CD14-positive monocyte (primary cell): ENCODE measurements at regions not wholly inside any gene's neighbourhood (a gene's known extent, or its start where the extent isn't known, plus 50 kb on each side); places are given as distances from the start of the nearest gene placed in this dataset.

Source experiments
- DNase-seq, 3 donors: peaks; one replicate each; pipeline ENCODE4 v3.0.0-alpha.2; 2011 to 2022
- H2AFZ ChIP-seq: 2 replicates; pipeline ENCODE4 v1.6.0; 2012; ENCODE audit warnings: mild to moderate bottlenecking, low read depth, low read length, inconsistent platforms; ENCODE audit not compliant: insufficient read depth, poor library complexity, severe bottlenecking
- H3K27ac ChIP-seq, 2 donors: 1 replicate in 1 of 2; 2 replicates in 1 of 2; pipeline ENCODE4 v1.5.1; 2012 to 2013; ENCODE audit warnings: low read length in 2 of 2, control low read depth in 1 of 2, inconsistent platforms in 1 of 2, low read depth in 1 of 2, mild to moderate bottlenecking in 1 of 2
- H3K27me3 ChIP-seq, 2 donors: one replicate each; pipeline versions ENCODE4 v1.6.0 to v1.6.1; 2011 to 2013; ENCODE audit warnings: low read length in 2 of 2; ENCODE audit not compliant: control insufficient read depth in 2 of 2, insufficient read depth in 2 of 2
- H3K36me3 ChIP-seq, 2 donors: replicated peaks in 1 of 2; 1 replicate in 1 of 2; 2 replicates in 1 of 2; pipeline versions ENCODE4 v1.5.1 to v1.6.1; 2012 to 2013; ENCODE audit warnings: low read length in 2 of 2, control low read depth in 1 of 2, inconsistent platforms in 1 of 2, mild to moderate bottlenecking in 1 of 2; ENCODE audit not compliant: insufficient read depth in 2 of 2, control insufficient read depth in 1 of 2
- H3K4me1 ChIP-seq, 2 donors: 1 replicate in 1 of 2; 2 replicates in 1 of 2; pipeline versions ENCODE4 v1.5.1 to v1.6.1; 2012 to 2013; ENCODE audit warnings: low read length in 2 of 2, control low read depth in 1 of 2, inconsistent platforms in 1 of 2, mild to moderate bottlenecking in 1 of 2, moderate library complexity in 1 of 2; ENCODE audit not compliant: insufficient read depth in 2 of 2, control insufficient read depth in 1 of 2
- H3K4me2 ChIP-seq: replicated peaks from 2 replicates; pipeline ENCODE3; 2012; ENCODE audit warnings: low read length, moderate library complexity, mild to moderate bottlenecking; ENCODE audit not compliant: poor library complexity, severe bottlenecking; ENCODE audit errors: extremely low read depth
- H3K4me3 ChIP-seq, 3 experiments: fragments of 200-600 bp in 1 of 3; sonication (generic) in 1 of 3; replicated peaks in 1 of 3; 1 replicate in 2 of 3; 2 replicates in 1 of 3; pipeline ENCODE4 v1.5.1; 2011 to 2013; ENCODE audit warnings: low read length in 3 of 3, mild to moderate bottlenecking in 3 of 3, control low read depth in 2 of 3, low read depth in 2 of 3, inconsistent platforms in 1 of 3, moderate library complexity in 1 of 3
- H3K79me2 ChIP-seq: 2 replicates; pipeline ENCODE4 v1.6.0; 2012; ENCODE audit warnings: mild to moderate bottlenecking, control low read depth, inconsistent platforms, low read length, moderate library complexity; ENCODE audit not compliant: insufficient read depth
- H3K9ac ChIP-seq: 2 replicates; pipeline ENCODE4 v1.6.0; 2017; ENCODE audit warnings: low read length, mild to moderate bottlenecking; ENCODE audit not compliant: insufficient read depth, poor library complexity, severe bottlenecking
- H3K9me3 ChIP-seq, 2 donors: replicated peaks in 1 of 2; 1 replicate in 1 of 2; 2 replicates in 1 of 2; pipeline versions ENCODE4 v1.5.1 to v1.6.1; 2012 to 2013; ENCODE audit warnings: low read length in 2 of 2, control low read depth in 1 of 2; ENCODE audit not compliant: control insufficient read depth in 1 of 2, insufficient read depth in 1 of 2
- H4K20me1 ChIP-seq: 2 replicates; pipeline ENCODE4 v1.6.0; 2012; ENCODE audit warnings: mild to moderate bottlenecking, low read length, control low read depth, moderate library complexity; ENCODE audit not compliant: insufficient read depth
- H3K27ac Mint-ChIP-seq, 7 donors: one replicate each; pipeline ENCODE4 v1.8.0; 2020; ENCODE audit warnings: mild to moderate bottlenecking in 7 of 7, mixed read lengths in 7 of 7, moderate library complexity in 6 of 7, inconsistent platforms in 2 of 7
- H3K27me3 Mint-ChIP-seq, 3 donors: one replicate each; pipeline ENCODE4 v1.8.0; 2021 to 2022; ENCODE audit warnings: low read depth in 3 of 3, mild to moderate bottlenecking in 3 of 3, mixed read lengths in 3 of 3, moderate library complexity in 3 of 3, inconsistent platforms in 1 of 3
- H3K36me3 Mint-ChIP-seq, 2 donors: one replicate each; pipeline ENCODE4 v1.8.0; 2020; ENCODE audit warnings: mixed read lengths in 2 of 2, inconsistent platforms in 1 of 2, mild to moderate bottlenecking in 1 of 2
- H3K4me1 Mint-ChIP-seq: one replicate; pipeline ENCODE4 v1.8.0; 2020; ENCODE audit warnings: mild to moderate bottlenecking, mixed read lengths
- H3K4me3 Mint-ChIP-seq, 2 donors: one replicate each; pipeline ENCODE4 v1.8.0; 2020; ENCODE audit warnings: mild to moderate bottlenecking in 2 of 2, mixed read lengths in 2 of 2, moderate library complexity in 1 of 2
- H3K9me3 Mint-ChIP-seq, 7 donors: one replicate each; pipeline ENCODE4 v1.8.0; 2020 to 2022; ENCODE audit warnings: mixed read lengths in 7 of 7, mild to moderate bottlenecking in 6 of 7, moderate library complexity in 6 of 7, inconsistent platforms in 2 of 7
- CTCF ChIP-seq: fragments of 200-600 bp; IDR thresholded peaks from one replicate; pipeline ENCODE4 v1.8.0; 2022; ENCODE audit warnings: antibody characterized with exemption, mild to moderate bottlenecking
- WGBS: methylation state at CpG from one replicate; pipeline ENCODE4 v1.1.5; 2013; ENCODE audit warnings: missing lambda C conversion rate; ENCODE audit not compliant: insufficient coverage; 5-methylcytosine and 5-hydroxymethylcytosine counted together
- intact Hi-C, 2 donors: fragments of 100-400 bp; cut with micrococcal nuclease; formaldehyde crosslinking; loops; one replicate each; pipeline versions ENCODE4 v1.15.0 to v1.15.1; 2023

DNA sequence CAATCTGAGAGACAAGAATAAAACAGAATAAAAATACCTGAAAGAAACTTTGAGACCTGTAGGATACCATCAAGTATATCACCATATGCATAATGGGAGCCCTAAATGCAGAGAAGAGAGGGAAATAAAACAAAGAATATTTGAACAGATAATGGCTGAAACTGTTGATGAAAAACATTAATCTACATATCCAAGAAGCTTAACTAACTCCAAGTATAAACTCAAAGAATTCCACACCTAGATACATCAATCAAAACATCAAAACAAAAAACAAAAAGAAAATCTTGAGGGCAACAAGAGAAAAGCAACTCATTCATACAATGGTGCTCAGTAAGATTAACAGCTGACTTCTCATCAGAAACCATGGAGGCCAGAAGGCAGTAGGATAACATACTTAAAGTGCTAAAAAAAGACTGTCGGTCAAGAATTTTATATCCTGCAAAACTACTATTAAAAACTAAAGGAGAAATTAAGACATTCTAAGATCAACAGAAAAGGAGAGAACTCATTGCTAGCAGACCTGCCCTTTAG, 101.6 kb downstream of the FOXD1 start:
- peaks cover under 1 to 12% of the 10 kb centered on the region in 2 donors for H3K4me1 ChIP-seq
- peaks cover 26 to 74% of the 10 kb centered on the region in 2 donors for H3K9me3 ChIP-seq
- peaks cover 2 to 16% (median 3%) of the 10 kb centered on the region in 3 donors for H3K27me3 Mint-ChIP-seq
- peaks cover 0 to 19% of the 10 kb centered on the region in 2 donors for H3K36me3 Mint-ChIP-seq
- peaks cover 4 to 5% of the 10 kb centered on the region in 2 donors for H3K27me3 ChIP-seq
- no peak overlapping the region for H3K27ac ChIP-seq
- H3K79me2 ChIP-seq, result no peaks in the 10 kb centered on the region
- peaks cover 9% of the 10 kb centered on the region for H3K4me1 Mint-ChIP-seq
- no peak overlapping the region for H3K4me2 ChIP-seq
- H3K9me3 Mint-ChIP-seq, result peaks cover 41 to 63% (median 54%) of the 10 kb centered on the region in 7 donors
- no peak overlapping the region for H2AFZ ChIP-seq
- no peak for TF ChIP-seq CTCF
- intact Hi-C loops, result no loop called here
- no CpG with 5 or more reads among the region's 1 CpG for WGBS
- no peak overlapping the region for H3K4me3 Mint-ChIP-seq
- H3K27ac Mint-ChIP-seq, result no peak overlapping the region
- H3K4me3 ChIP-seq, result peak overlapping the region in 1 of 3 experiments; percentile 8
- no peaks in the 10 kb centered on the region for H4K20me1 ChIP-seq
- DNase-seq, result no peak
- no peaks in the 10 kb centered on the region for H3K36me3 ChIP-seq
- H3K9ac ChIP-seq, result no peak overlapping the region

DNA sequence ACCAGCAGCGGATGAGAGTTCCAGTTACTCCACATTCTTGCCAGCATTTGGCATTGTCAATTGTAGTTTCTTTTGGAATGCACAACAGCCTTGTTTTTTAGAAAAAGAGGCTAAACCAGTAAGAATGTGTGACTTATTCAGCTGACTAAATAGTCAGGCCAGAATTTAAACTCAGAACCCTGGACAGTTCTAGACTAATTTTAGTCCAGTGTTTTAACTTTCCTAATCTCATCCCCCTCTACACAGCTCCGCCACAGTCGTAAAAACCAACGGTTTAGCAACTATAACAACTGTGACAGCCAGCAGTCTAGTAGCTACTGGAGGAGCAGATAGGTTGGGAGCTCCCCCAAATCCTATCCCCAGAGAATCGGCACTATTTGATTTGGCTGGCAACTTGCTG, 103.7 kb downstream of the FOXD1 start:
- H3K27me3 ChIP-seq, result peaks cover 4 to 5% of the 10 kb centered on the region in 2 donors
- H3K27me3 Mint-ChIP-seq, result peaks cover 4 to 23% (median 10%) of the 10 kb centered on the region in 3 donors
- H3K4me2 ChIP-seq, result no peak overlapping the region
- H3K9ac ChIP-seq, result no peak overlapping the region
- H3K4me3 ChIP-seq, result no peak overlapping the region
- intact Hi-C loops, result no loop called here
- no peak for TF ChIP-seq CTCF
- no peak overlapping the region for H3K27ac ChIP-seq
- no peaks in the 10 kb centered on the region for H4K20me1 ChIP-seq
- no peaks in the 10 kb centered on the region for H3K79me2 ChIP-seq
- no peak overlapping the region for H3K27ac Mint-ChIP-seq
- DNase-seq, result no peak
- no peak overlapping the region for H3K4me3 Mint-ChIP-seq
- peaks cover 32 to 56% of the 10 kb centered on the region in 2 donors for H3K9me3 ChIP-seq
- no peak overlapping the region for H2AFZ ChIP-seq
- peaks cover 0 to 19% of the 10 kb centered on the region in 2 donors for H3K36me3 Mint-ChIP-seq
- H3K36me3 ChIP-seq, result no peaks in the 10 kb centered on the region
- H3K9me3 Mint-ChIP-seq, result peaks cover 35 to 50% (median 45%) of the 10 kb centered on the region in 7 donors
- H3K4me1 Mint-ChIP-seq, result peaks cover 13% of the 10 kb centered on the region
- peaks cover 0 to 12% of the 10 kb centered on the region in 2 donors for H3K4me1 ChIP-seq
- 100% methylated on average over 2 of the region's 5 CpGs for WGBS
